ACHN (cell line): ENCODE measurements at regions not wholly inside any gene's neighbourhood (a gene's known extent, or its start where the extent isn't known, plus 50 kb on each side); places are given as distances from the start of the nearest gene placed in this dataset.

ENCODE experiments used
- DNase-seq: peaks from one replicate; pipeline ENCODE4 v3.0.0-alpha.2; 2015
- in situ Hi-C: cut with HindIII; loops from 2 replicates; pipeline ENCODE4 v1.10.0; 2017; ENCODE audit warnings: low sequenced_read_pairs, low pct_ligation_motif_present, low pct_unique_long_range_greater_than_20kb

DNA sequence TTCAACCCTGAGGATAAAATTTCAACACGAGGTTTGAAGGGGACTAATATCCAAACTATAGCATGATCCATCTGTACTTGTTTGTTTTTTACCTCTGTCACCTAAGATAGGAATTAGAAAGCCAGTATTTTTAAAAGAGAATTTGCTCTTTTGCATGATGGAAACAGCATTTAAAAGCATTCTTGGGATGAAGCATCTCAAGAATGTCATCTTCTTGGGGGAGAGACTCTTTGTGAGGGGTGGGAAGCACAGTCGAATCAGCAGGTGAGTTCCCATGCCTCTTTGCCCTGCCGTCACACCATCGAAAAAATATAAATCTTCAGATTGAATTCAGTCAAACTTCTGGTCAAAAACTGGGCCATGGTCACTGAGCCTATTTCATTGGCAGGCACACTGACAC lies 55.3 kb upstream of the BCHE start:
- in situ Hi-C loops = no loop called here
- no peak for DNase-seq
